Glutamatergic neuron (in vitro differentiated cells): ENCODE measurements at regions not wholly inside any gene's neighbourhood (a gene's known extent, or its start where the extent isn't known, plus 50 kb on each side); places are given as distances from the start of the nearest gene placed in this dataset.

ENCODE experiments used
- DNase-seq: peaks from one replicate; pipeline ENCODE4 v3.0.0; 2022
- H3K27ac Mint-ChIP-seq: one replicate; pipeline ENCODE4 v1.8.0; 2020; ENCODE audit warnings: mild to moderate bottlenecking, mixed read lengths, inconsistent platforms; ENCODE audit not compliant: unreplicated experiment
- H3K27me3 Mint-ChIP-seq: one replicate; pipeline ENCODE4 v1.8.0; 2020; ENCODE audit warnings: mild to moderate bottlenecking, moderate library complexity, mixed read lengths, inconsistent platforms; ENCODE audit not compliant: unreplicated experiment
- H3K36me3 Mint-ChIP-seq: one replicate; pipeline ENCODE4 v1.8.0; 2020; ENCODE audit warnings: mild to moderate bottlenecking, mixed read lengths, inconsistent platforms; ENCODE audit not compliant: unreplicated experiment
- H3K4me1 Mint-ChIP-seq: one replicate; pipeline ENCODE4 v1.8.0; 2020; ENCODE audit warnings: mild to moderate bottlenecking, low read depth, mixed read lengths, inconsistent platforms; ENCODE audit not compliant: unreplicated experiment
- H3K4me3 Mint-ChIP-seq: one replicate; pipeline ENCODE4 v1.8.0; 2020; ENCODE audit warnings: mild to moderate bottlenecking, mixed read lengths, inconsistent platforms; ENCODE audit not compliant: unreplicated experiment
- H3K9me3 Mint-ChIP-seq: one replicate; pipeline ENCODE4 v1.8.0; 2020; ENCODE audit warnings: mild to moderate bottlenecking, moderate library complexity, mixed read lengths, inconsistent platforms; ENCODE audit not compliant: unreplicated experiment
- TF ChIP-seq, protein P1 (sequence below): fragments of 200-600 bp; sonication (generic); IDR thresholded peaks from one replicate; pipeline ENCODE4 v1.5.0; 2021; ENCODE audit not compliant: partially characterized antibody, unreplicated experiment

DNA sequence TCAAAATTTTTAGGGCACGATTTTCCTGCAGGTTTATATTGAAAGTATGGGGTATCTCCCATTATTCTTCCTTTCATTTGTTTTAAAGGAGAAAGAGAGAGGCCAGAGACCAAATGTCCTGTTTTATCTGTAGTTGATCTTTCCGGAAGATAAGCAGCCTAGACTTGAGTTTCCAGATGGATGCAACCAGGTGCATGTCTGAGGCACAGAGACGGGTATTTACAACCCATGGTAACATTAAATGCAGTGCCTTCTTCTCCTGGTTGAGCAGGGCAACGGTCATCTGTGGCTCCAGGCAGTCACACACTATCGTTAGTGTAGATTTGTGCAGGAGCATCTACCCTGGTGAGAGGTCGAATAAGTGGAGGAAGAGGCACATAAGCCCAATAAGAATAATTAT, 1507.1 kb downstream of the UQCRFS1 start:
- Mint-ChIP-seq H3K4me3 (peak overlapping the region; percentile 32), H3K9me3 (peaks cover 8% of the 10 kb centered on the region), H3K27ac (no peak overlapping the region), H3K27me3 (no peaks in the 10 kb centered on the region), H3K4me1 (no peaks in the 10 kb centered on the region), H3K36me3 (peaks cover 6% of the 10 kb centered on the region)
- TF ChIP-seq, protein P1, sequence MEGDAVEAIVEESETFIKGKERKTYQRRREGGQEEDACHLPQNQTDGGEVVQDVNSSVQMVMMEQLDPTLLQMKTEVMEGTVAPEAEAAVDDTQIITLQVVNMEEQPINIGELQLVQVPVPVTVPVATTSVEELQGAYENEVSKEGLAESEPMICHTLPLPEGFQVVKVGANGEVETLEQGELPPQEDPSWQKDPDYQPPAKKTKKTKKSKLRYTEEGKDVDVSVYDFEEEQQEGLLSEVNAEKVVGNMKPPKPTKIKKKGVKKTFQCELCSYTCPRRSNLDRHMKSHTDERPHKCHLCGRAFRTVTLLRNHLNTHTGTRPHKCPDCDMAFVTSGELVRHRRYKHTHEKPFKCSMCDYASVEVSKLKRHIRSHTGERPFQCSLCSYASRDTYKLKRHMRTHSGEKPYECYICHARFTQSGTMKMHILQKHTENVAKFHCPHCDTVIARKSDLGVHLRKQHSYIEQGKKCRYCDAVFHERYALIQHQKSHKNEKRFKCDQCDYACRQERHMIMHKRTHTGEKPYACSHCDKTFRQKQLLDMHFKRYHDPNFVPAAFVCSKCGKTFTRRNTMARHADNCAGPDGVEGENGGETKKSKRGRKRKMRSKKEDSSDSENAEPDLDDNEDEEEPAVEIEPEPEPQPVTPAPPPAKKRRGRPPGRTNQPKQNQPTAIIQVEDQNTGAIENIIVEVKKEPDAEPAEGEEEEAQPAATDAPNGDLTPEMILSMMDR, result no peak
- no peak for DNase-seq

DNA sequence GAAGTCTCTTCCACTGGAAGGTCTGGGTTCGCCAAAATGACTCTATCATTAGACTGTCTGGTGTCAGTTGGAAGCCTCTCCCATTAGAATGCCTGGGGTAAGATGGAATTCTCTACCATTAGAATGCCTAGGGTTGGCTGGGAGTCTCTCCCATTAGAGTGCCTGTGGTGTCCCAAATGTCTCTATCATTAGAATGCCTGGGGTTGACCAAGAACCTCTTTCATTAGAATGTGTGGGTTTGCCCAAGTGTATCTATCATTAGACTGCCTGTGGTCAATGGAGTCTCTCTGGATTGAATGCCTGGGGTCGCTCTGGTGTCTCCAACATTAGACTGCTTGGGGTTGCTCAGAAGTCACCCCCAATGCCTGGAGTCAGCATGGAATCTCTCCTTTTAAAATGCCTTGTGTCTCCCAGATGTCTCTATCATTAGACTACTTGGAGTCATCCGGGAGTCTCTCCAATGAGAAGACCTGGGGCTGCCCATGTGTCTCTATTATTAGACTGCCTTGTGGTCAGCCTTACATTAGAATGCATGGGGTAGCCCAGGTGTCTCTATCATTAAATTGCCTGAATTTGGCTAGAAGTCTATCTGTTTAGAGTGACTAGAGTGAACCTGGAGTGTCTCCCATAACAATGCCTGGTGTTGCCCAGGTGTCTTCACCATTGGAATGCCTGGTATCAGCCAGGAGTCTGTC, 1518.4 kb downstream of the UQCRFS1 start:
- Mint-ChIP-seq H3K4me1 (no peaks in the 10 kb centered on the region), H3K36me3 (no peaks in the 10 kb centered on the region), H3K4me3 (no peak overlapping the region), H3K27ac (no peak overlapping the region), H3K9me3 (peaks cover 31% of the 10 kb centered on the region), H3K27me3 (no peaks in the 10 kb centered on the region)
- DNase-seq, result no peak
- TF ChIP-seq, protein P1, result no peak

DNA sequence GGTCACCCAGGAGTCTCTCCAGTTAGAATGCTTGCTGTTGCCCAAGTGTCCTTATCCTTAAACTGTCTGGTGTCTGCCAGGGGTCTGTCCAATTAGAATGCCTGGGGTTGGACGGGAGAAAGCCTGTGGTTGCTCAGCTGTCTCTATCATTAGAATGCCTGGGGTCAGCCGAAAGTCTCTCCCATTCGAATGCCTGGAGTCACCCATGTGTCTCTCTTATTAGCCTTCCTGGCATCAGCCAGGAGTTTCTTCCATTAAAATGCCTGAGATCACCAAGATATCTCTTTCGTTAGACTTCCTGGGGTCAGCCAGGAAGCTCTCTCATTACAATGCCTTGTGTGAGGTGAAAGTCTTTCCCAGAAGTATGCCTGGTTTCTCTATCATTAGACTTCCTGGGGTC, 1521.0 kb downstream of the UQCRFS1 start:
- no peak for DNase-seq
- H3K9me3 Mint-ChIP-seq, result peaks cover 26% of the 10 kb centered on the region
- no peak overlapping the region for H3K27ac Mint-ChIP-seq
- H3K4me1 Mint-ChIP-seq, result no peaks in the 10 kb centered on the region
- no peak overlapping the region for H3K4me3 Mint-ChIP-seq
- H3K36me3 Mint-ChIP-seq, result no peaks in the 10 kb centered on the region
- TF ChIP-seq, protein P1, result no peak
- H3K27me3 Mint-ChIP-seq, result no peaks in the 10 kb centered on the region

DNA sequence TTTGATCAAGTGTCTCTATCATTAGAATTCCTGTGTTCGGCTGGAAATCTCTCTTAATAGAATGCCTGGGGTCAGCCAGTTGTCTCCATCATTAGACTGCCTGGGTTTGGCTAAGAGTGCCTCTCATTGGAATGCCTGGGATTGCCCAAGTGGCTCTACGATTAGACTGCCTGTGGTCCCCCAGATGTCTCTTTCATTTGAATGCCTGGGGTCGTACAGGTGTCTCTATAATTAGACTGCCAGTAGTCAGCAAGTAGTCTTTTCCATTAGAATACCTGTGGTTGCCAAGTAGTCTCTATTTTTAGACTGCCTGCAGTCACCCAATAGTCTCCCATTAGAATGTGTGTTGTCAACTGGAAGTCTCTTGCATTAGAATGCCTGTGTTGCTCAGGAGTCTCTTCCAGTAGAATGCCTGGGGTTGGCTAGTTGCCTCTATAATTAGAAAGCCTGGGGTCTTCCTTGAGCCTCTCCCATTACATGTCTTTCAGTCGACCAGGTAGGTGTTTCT, 1523.2 kb downstream of the UQCRFS1 start:
- no peaks in the 10 kb centered on the region for H3K27me3 Mint-ChIP-seq
- H3K4me3 Mint-ChIP-seq, result no peak overlapping the region
- TF ChIP-seq, protein P1, result no peak
- no peak overlapping the region for H3K27ac Mint-ChIP-seq
- H3K9me3 Mint-ChIP-seq, result peaks cover 18% of the 10 kb centered on the region
- H3K36me3 Mint-ChIP-seq, result no peaks in the 10 kb centered on the region
- DNase-seq, result no peak
- H3K4me1 Mint-ChIP-seq, result no peaks in the 10 kb centered on the region

DNA sequence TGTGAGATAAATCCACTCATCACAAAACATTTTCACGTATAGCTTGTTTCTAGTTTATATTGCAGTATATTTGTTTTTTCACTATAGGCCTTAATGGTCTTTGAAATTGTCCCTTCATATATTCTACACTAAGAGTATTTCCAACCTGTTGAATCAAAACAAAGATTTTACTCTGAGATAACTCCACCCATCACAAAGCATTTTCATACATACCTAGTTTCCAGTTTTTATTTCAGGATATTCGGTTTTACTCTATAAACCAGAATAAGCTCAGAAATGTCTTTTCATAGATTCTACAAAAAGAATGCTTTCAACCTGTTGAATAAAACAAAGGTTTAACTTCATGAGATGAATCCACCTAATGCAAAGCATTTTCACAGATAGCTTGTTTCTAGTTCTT, 1528.7 kb downstream of the UQCRFS1 start:
- no peaks in the 10 kb centered on the region for H3K27me3 Mint-ChIP-seq
- no peaks in the 10 kb centered on the region for H3K4me1 Mint-ChIP-seq
- H3K36me3 Mint-ChIP-seq, result peaks cover 5% of the 10 kb centered on the region
- H3K4me3 Mint-ChIP-seq, result no peak overlapping the region
- no peak for DNase-seq
- H3K9me3 Mint-ChIP-seq, result peaks cover 5% of the 10 kb centered on the region
- TF ChIP-seq, protein P1, result no peak
- no peak overlapping the region for H3K27ac Mint-ChIP-seq
